ENCODE measurements at regions not wholly inside any gene's neighbourhood (a gene's known extent, or its start where the extent isn't known, plus 50 kb on each side); places are given as distances from the start of the nearest gene placed in this dataset.

GRCh38 chr7:9960460-9960859 is 1013.2 kb upstream of the PHF14 start:
- H3K4me3 ChIP-seq (ENCODE audit: low read depth, low read length), result no peak overlapping the region
- POLR2A ChIA-PET, result no interaction called here
- CTCF ChIA-PET, result no interaction called here
- DNase-seq (ENCODE audit: low read depth, low spot score), result no peak
- TF ChIP-seq, protein P1, sequence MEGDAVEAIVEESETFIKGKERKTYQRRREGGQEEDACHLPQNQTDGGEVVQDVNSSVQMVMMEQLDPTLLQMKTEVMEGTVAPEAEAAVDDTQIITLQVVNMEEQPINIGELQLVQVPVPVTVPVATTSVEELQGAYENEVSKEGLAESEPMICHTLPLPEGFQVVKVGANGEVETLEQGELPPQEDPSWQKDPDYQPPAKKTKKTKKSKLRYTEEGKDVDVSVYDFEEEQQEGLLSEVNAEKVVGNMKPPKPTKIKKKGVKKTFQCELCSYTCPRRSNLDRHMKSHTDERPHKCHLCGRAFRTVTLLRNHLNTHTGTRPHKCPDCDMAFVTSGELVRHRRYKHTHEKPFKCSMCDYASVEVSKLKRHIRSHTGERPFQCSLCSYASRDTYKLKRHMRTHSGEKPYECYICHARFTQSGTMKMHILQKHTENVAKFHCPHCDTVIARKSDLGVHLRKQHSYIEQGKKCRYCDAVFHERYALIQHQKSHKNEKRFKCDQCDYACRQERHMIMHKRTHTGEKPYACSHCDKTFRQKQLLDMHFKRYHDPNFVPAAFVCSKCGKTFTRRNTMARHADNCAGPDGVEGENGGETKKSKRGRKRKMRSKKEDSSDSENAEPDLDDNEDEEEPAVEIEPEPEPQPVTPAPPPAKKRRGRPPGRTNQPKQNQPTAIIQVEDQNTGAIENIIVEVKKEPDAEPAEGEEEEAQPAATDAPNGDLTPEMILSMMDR (IDR thresholded peaks at IDR 0.05; ENCODE audit: insufficient read depth, low read length, missing control alignments), result no peak

DNA sequence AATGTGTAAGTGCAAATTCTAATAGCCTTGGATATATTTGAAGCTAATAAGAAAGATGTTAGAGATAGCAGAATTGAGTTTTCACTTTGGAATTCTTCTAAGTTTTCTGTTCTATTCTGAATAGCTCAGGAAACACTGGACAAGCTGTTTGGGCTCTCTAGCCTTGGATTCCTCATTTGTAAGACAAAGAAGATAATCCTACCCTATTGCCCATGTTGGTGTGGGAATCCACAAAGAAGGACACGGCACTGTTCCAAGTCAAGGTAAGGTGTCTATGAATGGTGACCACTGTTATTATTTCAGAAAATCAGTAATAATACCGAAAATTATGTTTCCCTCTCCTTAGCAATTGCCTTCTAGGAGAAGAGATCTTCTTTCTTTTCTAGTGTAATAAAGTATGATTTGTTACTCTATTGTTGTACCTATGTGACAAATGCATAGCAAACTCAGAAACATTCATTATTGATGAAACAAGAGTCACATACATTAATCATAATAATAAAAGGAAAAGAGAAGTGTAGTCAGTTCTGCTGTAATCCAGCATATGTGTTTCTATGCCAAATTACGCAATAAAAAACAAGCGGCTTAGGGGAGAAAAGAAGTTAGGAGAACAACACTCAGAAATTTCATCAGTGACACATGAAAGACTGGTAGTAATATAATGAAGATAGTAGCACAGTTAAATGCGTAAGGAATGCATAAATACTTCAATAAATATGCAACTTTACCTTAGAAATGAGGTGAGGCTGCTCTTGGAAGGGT is 1012.3 kb upstream of the PHF14 start:
- DNase-seq (ENCODE audit: low read depth, low spot score), result no peak

DNA sequence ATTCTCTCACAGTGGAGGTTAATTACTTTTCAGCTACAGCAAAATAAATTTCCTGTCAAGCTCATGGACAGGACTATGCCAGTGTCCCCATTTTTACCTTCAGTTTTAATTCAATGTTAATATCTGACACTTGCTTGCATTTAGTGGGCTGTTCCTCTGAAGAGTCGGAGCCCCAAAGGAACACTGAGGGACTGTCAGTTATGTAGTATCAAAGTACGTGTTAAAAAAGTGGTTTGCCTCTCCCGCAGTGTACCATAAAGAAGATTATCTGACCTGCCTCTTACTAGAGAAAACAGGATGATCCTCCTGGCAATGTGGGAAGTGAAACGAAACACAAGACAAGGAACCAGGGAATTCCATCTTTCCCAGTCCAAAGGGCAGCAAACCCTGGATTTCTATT is 1010.9 kb upstream of the PHF14 start:
- ChIA-PET POLR2A (no interaction called here), CTCF (no interaction called here)
- no peak overlapping the region for H3K4me3 ChIP-seq (ENCODE audit: low read depth, low read length)
- no peak for DNase-seq (ENCODE audit: low read depth, low spot score)
- TF ChIP-seq, protein P1 (IDR thresholded peaks at IDR 0.05; ENCODE audit: insufficient read depth, low read length, missing control alignments), result no peak

More for the DNA sequence above, 1012.3 kb upstream of the PHF14 start:
- CTCF ChIA-PET, result no interaction called here
- POLR2A ChIA-PET, result no interaction called here
- H3K4me3 ChIP-seq (ENCODE audit: low read depth, low read length), result no peak overlapping the region
- TF ChIP-seq, protein P1 (IDR thresholded peaks at IDR 0.05; ENCODE audit: insufficient read depth, low read length, missing control alignments), result no peak

DNA sequence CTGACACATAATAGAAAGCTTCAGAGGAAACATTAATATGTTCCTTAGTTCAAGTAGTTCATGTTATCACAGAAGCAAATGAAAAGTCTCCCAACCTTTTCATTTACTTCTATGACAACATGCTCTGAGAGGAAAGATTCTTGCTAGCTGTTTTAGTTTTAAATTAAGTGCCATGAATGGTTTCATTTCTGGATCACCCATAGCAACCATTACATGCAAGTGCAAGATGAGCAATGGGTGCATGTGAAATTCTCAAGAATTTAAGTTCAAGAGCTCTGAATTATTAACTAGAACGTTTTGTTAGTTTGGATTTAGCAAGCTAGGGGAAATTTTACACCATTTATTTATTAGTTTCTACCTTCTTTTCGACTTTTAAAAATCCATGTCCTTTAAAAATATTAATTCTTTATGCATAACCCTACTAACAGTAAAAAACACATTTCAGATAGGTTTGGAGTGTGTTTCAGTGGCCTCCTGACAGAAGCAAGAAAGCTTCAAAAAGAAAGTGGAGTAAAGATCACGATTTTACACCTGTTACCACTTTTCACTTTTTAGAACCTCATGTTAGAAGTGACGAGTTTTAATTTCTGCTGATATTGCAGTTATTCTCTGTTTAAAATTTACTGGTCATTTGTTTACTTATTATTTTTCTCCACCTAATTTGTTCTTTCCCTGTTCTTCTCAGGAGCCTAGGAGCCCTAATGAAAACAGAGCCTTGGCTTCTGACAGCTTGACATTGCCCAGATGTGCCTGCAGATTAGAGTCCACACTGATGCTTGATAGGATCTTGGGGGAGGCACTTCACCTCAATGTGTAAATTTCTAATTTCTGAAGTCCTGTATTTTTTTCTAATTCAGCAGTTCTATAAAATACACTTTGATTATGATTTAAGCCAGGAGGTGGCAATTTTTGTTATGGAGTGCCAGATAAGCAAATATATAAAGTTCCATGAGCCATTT is 995.3 kb upstream of the PHF14 start:
- no peak overlapping the region for H3K4me3 ChIP-seq (ENCODE audit: low read depth, low read length)
- ChIA-PET CTCF (no interaction called here), POLR2A (no interaction called here)
- no peak for DNase-seq (ENCODE audit: low read depth, low spot score)
- TF ChIP-seq, protein P1 (IDR thresholded peaks at IDR 0.05; ENCODE audit: insufficient read depth, low read length, missing control alignments), result no peak

GRCh38 chr7:9981742-9982349 is 991.8 kb upstream of the PHF14 start:
- POLR2A ChIA-PET, result no interaction called here
- CTCF ChIA-PET, result no interaction called here
- TF ChIP-seq, protein P1 (IDR thresholded peaks at IDR 0.05; ENCODE audit: insufficient read depth, low read length, missing control alignments), result no peak
- H3K4me3 ChIP-seq (ENCODE audit: low read depth, low read length), result no peak overlapping the region
- no peak for DNase-seq (ENCODE audit: low read depth, low spot score)

DNA sequence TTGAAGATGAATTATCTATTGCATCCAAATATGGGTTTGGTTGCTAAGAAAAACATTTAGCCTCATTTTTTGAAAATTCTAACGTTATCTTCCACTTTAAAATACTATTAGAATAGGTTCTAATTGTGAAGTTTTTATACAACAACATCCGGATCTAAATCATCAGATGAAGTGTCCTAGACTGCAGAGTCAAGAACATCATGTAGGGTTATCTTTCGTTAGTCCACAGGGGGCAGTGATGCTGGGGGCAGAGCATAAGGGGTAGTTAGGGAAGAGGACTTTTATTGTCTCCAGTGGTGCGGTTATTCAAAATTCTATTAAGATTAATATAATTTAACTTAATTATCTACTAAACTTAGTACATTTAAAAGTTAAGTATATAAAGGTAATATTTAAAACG is 990.6 kb upstream of the PHF14 start:
- POLR2A ChIA-PET, result no interaction called here
- no peak for DNase-seq (ENCODE audit: low read depth, low spot score)
- TF ChIP-seq, protein P1 (IDR thresholded peaks at IDR 0.05; ENCODE audit: insufficient read depth, low read length, missing control alignments), result no peak
- no peak overlapping the region for H3K4me3 ChIP-seq (ENCODE audit: low read depth, low read length)
- CTCF ChIA-PET, result no interaction called here

Data from AG04449 (cell line).